IPS-18a (cell line): ENCODE measurements at regions not wholly inside any gene's neighbourhood (a gene's known extent, or its start where the extent isn't known, plus 50 kb on each side); places are given as distances from the start of the nearest gene placed in this dataset.
"Not testable (repeated sequence)": the region's sequence is repeated elsewhere in the genome, so short reads cannot be mapped to it uniquely, and the experiment has no call there.

Experiments
- H3K27ac ChIP-seq: one replicate; pipeline ENCODE4 v1.5.1; 2013; ENCODE audit warnings: low read length
- H3K27me3 ChIP-seq: one replicate; pipeline ENCODE4 v1.6.1; 2013; ENCODE audit warnings: mild to moderate bottlenecking, low read length; ENCODE audit not compliant: control insufficient read depth, insufficient read depth
- H3K36me3 ChIP-seq: one replicate; pipeline ENCODE4 v1.6.1; 2013; ENCODE audit warnings: low read depth, low read length; ENCODE audit not compliant: control insufficient read depth
- H3K4me1 ChIP-seq: one replicate; pipeline ENCODE4 v1.6.1; 2013; ENCODE audit warnings: low read depth, low read length; ENCODE audit not compliant: control insufficient read depth
- H3K4me3 ChIP-seq: one replicate; pipeline ENCODE4 v1.5.1; 2013; ENCODE audit warnings: low read length
- H3K9ac ChIP-seq: one replicate; pipeline ENCODE4 v1.6.1; 2013; ENCODE audit warnings: mild to moderate bottlenecking, low read length, moderate library complexity
- H3K9me3 ChIP-seq: one replicate; pipeline ENCODE4 v1.6.1; 2013; ENCODE audit warnings: low read depth, low read length; ENCODE audit not compliant: control insufficient read depth

- Histone ChIP-seq H3K9ac (no peak overlapping the region), H3K27ac (no peak overlapping the region), H3K9me3 (no peaks in the 10 kb centered on the region), H3K27me3 (no peaks in the 10 kb centered on the region), H3K4me3 (no peak overlapping the region), H3K36me3 (no peaks in the 10 kb centered on the region), H3K4me1 (peaks cover 12% of the 10 kb centered on the region)
Observed at GRCh38 chr16:52308051-52308450, 238.9 kb downstream of the TOX3 start.

GRCh38 chr16:52301026-52301425, 245.9 kb downstream of the TOX3 start:
- no peak overlapping the region for H3K27ac ChIP-seq
- no peak overlapping the region for H3K9ac ChIP-seq
- H3K36me3 ChIP-seq: no peaks in the 10 kb centered on the region
- no peaks in the 10 kb centered on the region for H3K27me3 ChIP-seq
- H3K4me1 ChIP-seq: no peaks in the 10 kb centered on the region
- H3K9me3 ChIP-seq: no peaks in the 10 kb centered on the region
- H3K4me3 ChIP-seq: no peak overlapping the region

GRCh38 chr16:52298769-52299168, 248.2 kb downstream of the TOX3 start:
- no peaks in the 10 kb centered on the region for H3K4me1 ChIP-seq
- H3K9ac ChIP-seq: no peak overlapping the region
- no peak overlapping the region for H3K27ac ChIP-seq
- no peaks in the 10 kb centered on the region for H3K27me3 ChIP-seq
- no peaks in the 10 kb centered on the region for H3K36me3 ChIP-seq
- no peaks in the 10 kb centered on the region for H3K9me3 ChIP-seq
- H3K4me3 ChIP-seq: no peak overlapping the region

GRCh38 chr16:52296706-52297315, 250.1 kb downstream of the TOX3 start:
- not testable (repeated sequence) for H3K4me3 ChIP-seq, H3K9ac ChIP-seq, H3K36me3 ChIP-seq, H3K27ac ChIP-seq, H3K27me3 ChIP-seq, H3K9me3 ChIP-seq, H3K4me1 ChIP-seq

- Histone ChIP-seq H3K27me3 (no peaks in the 10 kb centered on the region), H3K36me3 (no peaks in the 10 kb centered on the region), H3K27ac (no peak overlapping the region), H3K9ac (no peak overlapping the region), H3K4me1 (no peaks in the 10 kb centered on the region), H3K9me3 (no peaks in the 10 kb centered on the region), H3K4me3 (no peak overlapping the region)
Observed at GRCh38 chr16:52296076-52296475, 250.9 kb downstream of the TOX3 start.

- H3K9ac ChIP-seq: no peak overlapping the region
- H3K9me3 ChIP-seq: no peaks in the 10 kb centered on the region
- no peaks in the 10 kb centered on the region for H3K4me1 ChIP-seq
- H3K27me3 ChIP-seq: no peaks in the 10 kb centered on the region
- H3K27ac ChIP-seq: no peak overlapping the region
- H3K4me3 ChIP-seq: no peak overlapping the region
- no peaks in the 10 kb centered on the region for H3K36me3 ChIP-seq
Observed at GRCh38 chr16:52294660-52295059, 252.3 kb downstream of the TOX3 start.

- no peak overlapping the region for H3K27ac ChIP-seq
Observed at GRCh38 chr16:52293204-52293603, 253.7 kb downstream of the TOX3 start.

GRCh38 chr16:52283584-52284375, 263.2 kb downstream of the TOX3 start:
- no peak overlapping the region for H3K27ac ChIP-seq

More at GRCh38 chr16:52293204-52293603, 253.7 kb downstream of the TOX3 start:
- Histone ChIP-seq H3K9me3 (no peaks in the 10 kb centered on the region), H3K9ac (no peak overlapping the region), H3K4me3 (no peak overlapping the region), H3K27me3 (no peaks in the 10 kb centered on the region), H3K4me1 (no peaks in the 10 kb centered on the region), H3K36me3 (no peaks in the 10 kb centered on the region)

GRCh38 chr16:52283018-52283417, 263.9 kb downstream of the TOX3 start:
- no peaks in the 10 kb centered on the region for H3K36me3 ChIP-seq
- H3K27ac ChIP-seq: no peak overlapping the region
- H3K27me3 ChIP-seq: no peaks in the 10 kb centered on the region

More at GRCh38 chr16:52283584-52284375, 263.2 kb downstream of the TOX3 start:
- Histone ChIP-seq H3K27me3 (no peaks in the 10 kb centered on the region), H3K9me3 (no peaks in the 10 kb centered on the region), H3K9ac (no peak overlapping the region), H3K4me1 (no peaks in the 10 kb centered on the region), H3K36me3 (no peaks in the 10 kb centered on the region), H3K4me3 (no peak overlapping the region)

GRCh38 chr16:52280086-52280485, 266.9 kb downstream of the TOX3 start:
- no peaks in the 10 kb centered on the region for H3K27me3 ChIP-seq
- H3K9ac ChIP-seq: no peak overlapping the region
- no peaks in the 10 kb centered on the region for H3K36me3 ChIP-seq
- H3K4me1 ChIP-seq: no peaks in the 10 kb centered on the region
- H3K27ac ChIP-seq: no peak overlapping the region
- H3K9me3 ChIP-seq: no peaks in the 10 kb centered on the region
- H3K4me3 ChIP-seq: no peak overlapping the region

More at GRCh38 chr16:52283018-52283417, 263.9 kb downstream of the TOX3 start:
- H3K4me1 ChIP-seq: no peaks in the 10 kb centered on the region
- H3K9ac ChIP-seq: no peak overlapping the region
- no peaks in the 10 kb centered on the region for H3K9me3 ChIP-seq
- H3K4me3 ChIP-seq: no peak overlapping the region

GRCh38 chr16:52271088-52271750, 275.7 kb downstream of the TOX3 start:
- Histone ChIP-seq H3K27me3 (no peaks in the 10 kb centered on the region), H3K36me3 (no peaks in the 10 kb centered on the region), H3K9ac (no peak overlapping the region), H3K9me3 (no peaks in the 10 kb centered on the region), H3K4me1 (peaks cover 23% of the 10 kb centered on the region), H3K4me3 (no peak overlapping the region), H3K27ac (no peak overlapping the region)
